Ishikawa (cell line): ENCODE measurements at regions not wholly inside any gene's neighbourhood (a gene's known extent, or its start where the extent isn't known, plus 50 kb on each side); places are given as distances from the start of the nearest gene placed in this dataset.

Experiments used
- CEBPB ChIP-seq: IDR thresholded peaks from 2 replicates; pipeline ENCODE4 v1.6.1; 2012
- CREB1 ChIP-seq: IDR thresholded peaks from 2 replicates; pipeline ENCODE4 v1.6.1; 2012; ENCODE audit warnings: low read depth
- EP300 ChIP-seq: IDR thresholded peaks from 2 replicates; pipeline ENCODE4 v1.6.1; 2012; ENCODE audit warnings: borderline replicate concordance
- MAX ChIP-seq: IDR thresholded peaks from 2 replicates; pipeline ENCODE4 v1.6.1; 2012
- RAD21 ChIP-seq: IDR thresholded peaks from 2 replicates; pipeline ENCODE4 v1.6.1; 2012; ENCODE audit warnings: low read depth
- REST ChIP-seq: IDR thresholded peaks from 2 replicates; pipeline ENCODE4 v1.6.1; 2012; ENCODE audit warnings: low read depth, mild to moderate bottlenecking
- TCF12 ChIP-seq: IDR thresholded peaks from 2 replicates; pipeline ENCODE4 v1.6.1; 2012; ENCODE audit warnings: low read depth
- USF1 ChIP-seq: IDR thresholded peaks from 2 replicates; pipeline ENCODE4 v1.6.1; 2012
- YY1 ChIP-seq: IDR thresholded peaks from 2 replicates; pipeline ENCODE4 v1.6.1; 2012; ENCODE audit warnings: low read depth

- TF ChIP-seq REST (no peak), MAX (no peak), USF1 (no peak), EP300 (peak; percentile 51; the same call in 1 of the 2 replicates), CREB1 (no peak), TCF12 (0 out of 2 replicates have a peak, but pooled peaks have one; percentile 31), RAD21 (no peak), YY1 (no peak), CEBPB (no peak)
These were observed 562.8 kb downstream of the SLITRK6 start for GRCh38 chr13:85236413-85236812.
